HEK293T (cell line): ENCODE measurements at regions not wholly inside any gene's neighbourhood (a gene's known extent, or its start where the extent isn't known, plus 50 kb on each side); places are given as distances from the start of the nearest gene placed in this dataset.

Experiments used
- CTCF ChIA-PET: fragments of 350-600 bp; formaldehyde crosslinking; extraction: SDS; loops from one replicate; lab custom pipeline; 2021; ENCODE audit warnings: antibody characterized with exemption, inconsistent platforms; lab: Yijun Ruan, JAX
- POLR2A ChIA-PET: fragments of 350-600 bp; formaldehyde crosslinking; extraction: SDS; loops from one replicate; lab custom pipeline; 2020; ENCODE audit warnings: antibody characterized with exemption, inconsistent platforms; lab: Yijun Ruan, JAX
- DNase-seq: peaks from one replicate; pipeline ENCODE4 v3.0.0; 2012; ENCODE audit warnings: mixed read lengths; ENCODE audit errors: extremely low spot score
- ARNT ChIP-seq: fragments of 450-650 bp; IDR thresholded peaks from 2 replicates; pipeline ENCODE4 v1.6.1; 2017; ENCODE audit warnings: mild to moderate bottlenecking
- BHLHE40 ChIP-seq: fragments of 450-650 bp; IDR thresholded peaks from 2 replicates; pipeline ENCODE4 v1.6.1; 2016; ENCODE audit warnings: mild to moderate bottlenecking, moderate library complexity, borderline replicate concordance
- CTBP1 ChIP-seq: fragments of 450-650 bp; IDR thresholded peaks from 2 replicates; pipeline ENCODE4 v1.6.1; 2016; ENCODE audit warnings: borderline replicate concordance
- ELF4 ChIP-seq: fragments of 450-650 bp; IDR thresholded peaks from 2 replicates; pipeline ENCODE4 v1.6.1; 2017; ENCODE audit warnings: antibody characterized with exemption
- FOXA1 ChIP-seq: fragments of 450-650 bp; IDR thresholded peaks from 2 replicates; pipeline ENCODE4 v1.6.1; 2016; ENCODE audit warnings: mild to moderate bottlenecking
- FOXK2 ChIP-seq: fragments of 450-650 bp; IDR thresholded peaks from 2 replicates; pipeline ENCODE4 v1.6.1; 2016; ENCODE audit warnings: mild to moderate bottlenecking
- FOXM1 ChIP-seq: fragments of 450-650 bp; IDR thresholded peaks from 2 replicates; pipeline ENCODE4 v1.6.1; 2017; ENCODE audit warnings: mild to moderate bottlenecking, borderline replicate concordance
- HDGF ChIP-seq: fragments of 450-650 bp; IDR thresholded peaks from 2 replicates; pipeline ENCODE4 v1.6.1; 2017; ENCODE audit warnings: antibody characterized with exemption, borderline replicate concordance
- L3MBTL2 ChIP-seq: fragments of 450-650 bp; conservative IDR thresholded peaks from 2 replicates; pipeline ENCODE4 v1.6.1; 2016; ENCODE audit warnings: mild to moderate bottlenecking
- LEF1 ChIP-seq: fragments of 450-650 bp; IDR thresholded peaks from 2 replicates; pipeline ENCODE4 v1.6.1; 2017; ENCODE audit warnings: mild to moderate bottlenecking, borderline replicate concordance
- NFRKB ChIP-seq: fragments of 450-650 bp; IDR thresholded peaks from 2 replicates; pipeline ENCODE4 v1.6.1; 2016; ENCODE audit warnings: mild to moderate bottlenecking, moderate library complexity
- PKNOX1 ChIP-seq: fragments of 450-650 bp; IDR thresholded peaks from 2 replicates; pipeline ENCODE4 v1.6.1; 2016
- SP1 ChIP-seq: fragments of 450-650 bp; IDR thresholded peaks from 2 replicates; pipeline ENCODE4 v1.6.1; 2017
- SUZ12 ChIP-seq: fragments of 450-650 bp; IDR thresholded peaks from 2 replicates; pipeline ENCODE4 v1.6.1; 2016; ENCODE audit warnings: mild to moderate bottlenecking
- TARDBP ChIP-seq: fragments of 450-650 bp; IDR thresholded peaks from 2 replicates; pipeline ENCODE4 v1.6.1; 2016
- ZNF384 ChIP-seq: fragments of 450-650 bp; IDR thresholded peaks from 2 replicates; pipeline ENCODE4 v1.6.1; 2016

- TF ChIP-seq FOXA1 (no peak), ZNF384 (no peak), HDGF (no peak)
- POLR2A ChIA-PET = no interaction called here
- DNase-seq = no peak
- CTCF ChIA-PET = interaction anchor here (4.0 kb wide), 1 partner anchor 94 kb away, joined by 20 read pairs; no protein-coding TSS in a partner anchor
Measured at GRCh38 chr3:184466413-184466960, 86.6 kb downstream of the CHRD start.

- TF ChIP-seq FOXA1 (no peak), ZNF384 (no peak), FOXM1 (no peak), SUZ12 (no peak), HDGF (no peak), ARNT (no peak), BHLHE40 (no peak), LEF1 (no peak), L3MBTL2 (no peak), NFRKB (no peak), FOXK2 (no peak), PKNOX1 (no peak), SP1 (no peak)
- ChIA-PET CTCF (interaction anchor here (1.2 to 4.0 kb wide), 3 partner anchors 48 to 95 kb away, joined by 3 to 20 read pairs (median 4); no protein-coding TSS in a partner anchor), POLR2A (no interaction called here)
- no peak for DNase-seq
Measured at GRCh38 chr3:184467171-184467570, 87.3 kb downstream of the CHRD start.

GRCh38 chr3:184470551-184470950 lies 90.7 kb downstream of the CHRD start:
- no peak for DNase-seq
- TF ChIP-seq FOXK2 (no peak), FOXA1 (no peak), NFRKB (no peak)
- ChIA-PET POLR2A (no interaction called here), CTCF (no interaction called here)

GRCh38 chr3:184471439-184471838 lies 90.1 kb upstream of the EPHB3 start:
- POLR2A ChIA-PET = no interaction called here
- CTCF ChIA-PET = no interaction called here
- TF ChIP-seq CTBP1 (no peak), ELF4 (no peak), NFRKB (no peak), HDGF (no peak), FOXK2 (no peak), SP1 (no peak), LEF1 (no peak), TARDBP (no peak), FOXA1 (no peak), BHLHE40 (no peak), SUZ12 (no peak), ARNT (no peak), L3MBTL2 (no peak), ZNF384 (no peak), PKNOX1 (no peak), FOXM1 (no peak)
- DNase-seq = no peak

GRCh38 chr3:184472723-184473428 lies 88.7 kb upstream of the EPHB3 start:
- DNase-seq = no peak
- POLR2A ChIA-PET = no interaction called here
- no peak for TF ChIP-seq SUZ12
- TF ChIP-seq ZNF384 = no peak
- TF ChIP-seq LEF1 = no peak
- no peak for TF ChIP-seq SP1
- TF ChIP-seq FOXK2 = no peak
- no peak for TF ChIP-seq TARDBP
- no peak for TF ChIP-seq BHLHE40
- TF ChIP-seq FOXA1 = no peak
- TF ChIP-seq L3MBTL2 = no peak
- TF ChIP-seq ARNT = no peak
- no peak for TF ChIP-seq HDGF
- no peak for TF ChIP-seq FOXM1
- TF ChIP-seq NFRKB = no peak
- TF ChIP-seq PKNOX1 = no peak
- TF ChIP-seq CTBP1 = no peak
- TF ChIP-seq ELF4 = no peak
- CTCF ChIA-PET = no interaction called here

GRCh38 chr3:184474897-184475296 lies 86.7 kb upstream of the EPHB3 start:
- CTCF ChIA-PET = interaction anchor here (1.2 to 1.3 kb wide), 2 partner anchors 38 to 57 kb away, joined by 5 read pairs; no protein-coding TSS in a partner anchor
- no peak for TF ChIP-seq L3MBTL2
- POLR2A ChIA-PET = no interaction called here
- DNase-seq = no peak
